ENCODE measurements at regions not wholly inside any gene's neighbourhood (a gene's known extent, or its start where the extent isn't known, plus 50 kb on each side); places are given as distances from the start of the nearest gene placed in this dataset.

- TF ChIP-seq CTCF (IDR thresholded peaks at IDR 0.05) (no peak), POLR2A (IDR thresholded peaks at IDR 0.05) (no peak)
These were observed 61.6 kb upstream of the CCBE1 start for GRCh38 chr18:59758837-59759236.
